Lower leg skin (tissue), 4 donors: ENCODE measurements at regions not wholly inside any gene's neighbourhood (a gene's known extent, or its start where the extent isn't known, plus 50 kb on each side); places are given as distances from the start of the nearest gene placed in this dataset.
"Not testable (repeated sequence)": the region's sequence is repeated elsewhere in the genome, so short reads cannot be mapped to it uniquely, and the experiment has no call there.

ENCODE experiments used
- DNase-seq, 2 donors: peaks; one replicate each; pipeline ENCODE4 v3.0.0-alpha.2; 2019; ENCODE audit warnings: low spot score in 2 of 2
- H3K4me3 ChIP-seq: fragments of 200-600 bp; sonication (generic); 2 replicates; pipeline ENCODE4 v1.5.1; 2017; ENCODE audit warnings: mild to moderate bottlenecking, low read depth; ENCODE audit not compliant: poor library complexity, severe bottlenecking
- POLR2A ChIP-seq, 2 donors: fragments of 450-650 bp; IDR thresholded peaks; one replicate each; pipeline ENCODE4 v1.6.1; 2016 to 2017; ENCODE audit warnings: antibody characterized with exemption in 2 of 2, mild to moderate bottlenecking in 1 of 2, moderate library complexity in 1 of 2
- WGBS, 2 donors: methylation state at CpG; one replicate each; pipeline ENCODE4 v1.1.5; 2018; 5-methylcytosine and 5-hydroxymethylcytosine counted together
- intact Hi-C: fragments of 100-400 bp; cut with DNase I; formaldehyde crosslinking; loops from one replicate; pipeline ENCODE4 v1.15.0; 2023; ENCODE audit warnings: low total_unique reads
- TF ChIP-seq, protein P1 (sequence below), 3 donors: fragments of 450-650 bp; IDR thresholded peaks; one replicate each; pipeline ENCODE4 v1.5.1; 2016; ENCODE audit warnings: antibody characterized with exemption in 3 of 3, mild to moderate bottlenecking in 3 of 3, moderate library complexity in 2 of 3

DNA sequence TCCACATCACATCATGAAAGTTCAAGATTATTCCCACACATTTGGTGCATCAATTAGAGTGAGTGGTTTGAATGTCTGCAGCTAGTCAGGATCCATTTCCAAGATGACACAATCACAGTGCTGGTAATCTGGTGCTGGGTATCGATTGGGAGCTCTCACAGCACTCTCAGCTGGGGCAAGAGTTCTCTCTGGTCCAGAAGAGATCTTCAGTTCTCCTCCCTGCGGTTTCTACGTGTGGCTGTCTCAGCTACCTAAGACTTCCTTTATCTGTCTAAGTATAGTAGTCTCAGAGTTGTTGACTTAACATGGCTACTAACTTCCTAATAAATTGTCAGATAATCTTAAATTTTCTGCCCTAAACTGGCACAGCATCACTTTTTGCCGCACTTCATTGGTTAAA lies 358.0 kb upstream of the BRINP3 start:
- H3K4me3 ChIP-seq, result no peak overlapping the region
- intact Hi-C loops, result no loop called here
- 86% methylated on average over 4 of the region's 4 CpGs for WGBS, 2 donors
- no peak for TF ChIP-seq POLR2A (IDR thresholded peaks at IDR 0.05)
- TF ChIP-seq, protein P1, sequence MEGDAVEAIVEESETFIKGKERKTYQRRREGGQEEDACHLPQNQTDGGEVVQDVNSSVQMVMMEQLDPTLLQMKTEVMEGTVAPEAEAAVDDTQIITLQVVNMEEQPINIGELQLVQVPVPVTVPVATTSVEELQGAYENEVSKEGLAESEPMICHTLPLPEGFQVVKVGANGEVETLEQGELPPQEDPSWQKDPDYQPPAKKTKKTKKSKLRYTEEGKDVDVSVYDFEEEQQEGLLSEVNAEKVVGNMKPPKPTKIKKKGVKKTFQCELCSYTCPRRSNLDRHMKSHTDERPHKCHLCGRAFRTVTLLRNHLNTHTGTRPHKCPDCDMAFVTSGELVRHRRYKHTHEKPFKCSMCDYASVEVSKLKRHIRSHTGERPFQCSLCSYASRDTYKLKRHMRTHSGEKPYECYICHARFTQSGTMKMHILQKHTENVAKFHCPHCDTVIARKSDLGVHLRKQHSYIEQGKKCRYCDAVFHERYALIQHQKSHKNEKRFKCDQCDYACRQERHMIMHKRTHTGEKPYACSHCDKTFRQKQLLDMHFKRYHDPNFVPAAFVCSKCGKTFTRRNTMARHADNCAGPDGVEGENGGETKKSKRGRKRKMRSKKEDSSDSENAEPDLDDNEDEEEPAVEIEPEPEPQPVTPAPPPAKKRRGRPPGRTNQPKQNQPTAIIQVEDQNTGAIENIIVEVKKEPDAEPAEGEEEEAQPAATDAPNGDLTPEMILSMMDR (IDR thresholded peaks at IDR 0.05), result no peak
- no peak for DNase-seq

DNA sequence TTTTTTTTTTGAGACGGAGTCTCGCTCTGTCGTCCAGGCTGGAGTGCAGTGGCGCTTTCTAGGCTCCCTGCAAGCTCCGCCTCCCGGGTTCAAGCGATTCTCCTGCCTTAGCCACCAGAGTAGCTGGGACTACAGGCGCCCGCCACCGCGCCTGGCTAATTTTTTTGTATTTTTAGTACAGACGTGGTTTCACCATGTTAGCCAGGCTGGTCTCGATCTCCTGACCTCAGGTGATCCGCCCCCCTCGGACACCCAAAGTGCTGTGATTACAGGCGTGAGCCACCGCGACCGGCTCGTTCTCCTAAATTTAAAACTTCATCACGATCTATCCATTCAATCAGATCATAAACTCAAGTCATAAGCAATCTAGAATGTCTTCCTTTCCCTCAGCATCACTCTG lies 359.5 kb upstream of the BRINP3 start:
- intact Hi-C loops, H3K4me3 ChIP-seq, DNase-seq: not testable (repeated sequence)
- 92 to 93% methylated on average over 21 of the region's 21 CpGs for WGBS, 2 donors

DNA sequence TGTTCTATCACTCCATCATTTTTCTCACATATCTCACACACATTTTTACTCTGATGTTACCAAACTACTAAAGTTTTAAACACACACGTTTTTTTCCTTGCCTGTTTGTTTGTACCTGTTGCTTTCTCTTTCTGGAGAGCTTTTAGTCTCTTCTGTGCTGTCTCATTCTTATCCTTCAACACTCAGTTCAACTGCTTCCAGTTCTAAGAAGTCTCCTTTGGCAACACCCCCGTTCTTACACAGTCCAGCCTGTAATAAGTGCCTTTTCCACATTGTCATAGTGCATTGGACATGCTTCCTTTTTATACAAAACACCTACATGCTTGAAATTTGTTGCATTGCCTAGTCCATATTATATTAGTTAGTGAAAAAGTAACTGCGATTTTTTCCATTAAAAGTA lies 360.2 kb upstream of the BRINP3 start:
- H3K4me3 ChIP-seq, result no peak overlapping the region
- intact Hi-C loops, result no loop called here
- TF ChIP-seq, protein P1 (IDR thresholded peaks at IDR 0.05), result no peak
- no peak for TF ChIP-seq POLR2A (IDR thresholded peaks at IDR 0.05)
- DNase-seq, result no peak
- WGBS, 2 donors, result 64 to 69% methylated on average over 3 of the region's 3 CpGs

DNA sequence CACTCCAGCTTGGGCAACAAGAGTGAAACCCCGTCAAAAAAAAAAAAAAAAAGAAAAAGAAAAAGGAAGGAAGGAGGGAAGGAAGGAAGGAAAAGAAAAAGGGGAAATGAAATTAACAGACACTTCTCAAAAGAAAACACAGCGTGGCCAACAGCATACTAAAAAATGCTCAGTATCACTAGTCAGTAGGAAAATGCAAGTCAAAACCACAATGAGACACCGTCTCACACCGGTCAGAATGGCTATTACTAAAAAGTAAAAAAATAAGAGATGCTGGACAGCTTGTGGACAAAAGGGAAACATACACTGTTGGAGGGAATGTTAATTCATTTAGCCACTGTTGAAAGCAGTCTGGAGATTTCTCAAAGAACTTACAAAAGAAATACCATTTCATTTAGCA lies 369.5 kb upstream of the BRINP3 start:
- DNase-seq, result no peak
- no peak overlapping the region for H3K4me3 ChIP-seq
- WGBS, 2 donors, result 89 to 90% methylated on average over 4 of the region's 4 CpGs
- TF ChIP-seq, protein P1 (IDR thresholded peaks at IDR 0.05), result no peak
- no peak for TF ChIP-seq POLR2A (IDR thresholded peaks at IDR 0.05)
- intact Hi-C loops, result no loop called here

DNA sequence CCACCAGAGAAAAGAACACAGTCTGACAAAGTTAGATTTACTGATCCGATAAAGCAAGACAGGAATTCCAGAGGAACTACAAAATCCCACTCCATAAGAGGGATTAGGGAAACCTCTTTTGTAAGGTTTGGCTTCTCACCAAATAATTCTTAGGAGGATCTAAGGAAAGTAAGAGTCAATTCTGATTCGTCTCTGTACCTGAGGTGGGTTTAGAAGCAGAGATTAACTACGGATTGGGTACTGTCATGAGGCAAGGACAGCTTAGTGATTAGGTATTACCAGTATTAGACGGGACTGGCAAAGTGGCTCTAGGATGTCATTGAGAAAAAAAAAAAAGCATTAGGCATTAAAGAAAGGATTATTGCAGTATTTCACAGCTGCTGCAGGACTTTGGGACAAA lies 371.7 kb upstream of the BRINP3 start:
- WGBS, 2 donors, result 51 to 56% methylated on average over 4 of the region's 4 CpGs
- DNase-seq, result no peak
- intact Hi-C loops, result no loop called here
- TF ChIP-seq, protein P1 (IDR thresholded peaks at IDR 0.05), result no peak
- no peak for TF ChIP-seq POLR2A (IDR thresholded peaks at IDR 0.05)
- no peak overlapping the region for H3K4me3 ChIP-seq

DNA sequence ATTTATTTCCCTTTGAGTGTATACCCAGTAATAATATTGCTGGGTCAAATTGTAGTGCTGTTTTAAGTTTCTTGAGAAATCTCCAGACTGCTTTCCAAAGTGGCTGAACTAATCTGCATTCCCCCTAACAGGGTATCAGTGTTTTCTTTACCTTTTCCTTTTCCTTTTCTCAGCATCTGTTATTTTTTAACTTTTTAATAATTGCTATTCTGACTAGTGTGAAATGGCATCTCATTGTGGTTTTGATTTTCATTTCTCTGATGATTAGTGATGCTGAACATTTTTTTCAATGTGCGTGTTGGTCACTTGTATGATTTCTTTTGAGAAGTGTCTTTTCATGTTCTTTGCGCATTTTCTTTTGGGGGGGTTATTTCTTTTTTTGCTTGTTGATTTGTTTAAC lies 374.9 kb upstream of the BRINP3 start:
- DNase-seq, result no peak
- 92 to 95% methylated on average over 2 of the region's 2 CpGs for WGBS, 2 donors
- TF ChIP-seq POLR2A (IDR thresholded peaks at IDR 0.05), result no peak
- TF ChIP-seq, protein P1 (IDR thresholded peaks at IDR 0.05), result no peak
- intact Hi-C loops, result no loop called here
- H3K4me3 ChIP-seq, result no peak overlapping the region
